ENCODE measurements at regions not wholly inside any gene's neighbourhood (a gene's known extent, or its start where the extent isn't known, plus 50 kb on each side); places are given as distances from the start of the nearest gene placed in this dataset.

DNA sequence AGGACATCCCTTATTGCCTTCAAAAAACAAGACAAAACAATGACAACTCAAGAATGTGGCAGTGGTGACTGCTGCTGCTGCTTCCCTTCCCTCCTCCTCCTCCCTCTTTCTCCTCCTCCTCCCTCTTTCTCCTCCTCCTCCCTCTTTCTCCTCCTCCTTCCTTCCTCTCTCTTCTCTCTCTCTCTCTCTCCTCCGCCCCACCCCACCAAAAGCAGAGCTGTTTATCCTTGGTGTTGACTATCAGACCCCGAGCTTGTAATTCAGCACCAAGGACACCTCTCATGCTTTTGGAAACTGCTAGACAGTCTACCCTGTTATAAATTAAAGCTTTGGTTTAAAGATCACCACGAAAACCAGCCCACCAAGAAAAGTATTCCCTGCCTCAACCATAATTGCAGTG lies 72.4 kb upstream of the IFNAR2 start:
- DNase-seq, result no peak

DNA sequence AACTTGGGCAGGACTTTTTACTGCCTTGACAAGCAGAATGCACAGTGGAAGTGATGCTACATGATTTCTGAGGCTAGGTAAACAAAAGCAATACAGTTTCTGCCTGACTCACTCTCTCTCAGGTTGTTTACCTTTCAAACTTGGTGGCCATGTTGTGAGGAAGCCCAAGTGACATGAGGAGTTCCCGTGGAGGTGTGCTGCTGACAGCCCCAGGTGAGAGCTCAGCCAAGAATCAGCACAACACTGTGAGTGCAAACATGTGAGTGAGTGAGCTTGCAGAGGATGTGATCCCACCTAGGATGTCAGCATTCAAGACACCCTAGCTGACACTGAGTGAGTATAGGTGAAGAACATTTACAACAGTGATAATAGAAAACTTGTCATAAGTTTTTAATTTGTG lies 71.1 kb upstream of the IFNAR2 start:
- no peak for DNase-seq

DNA sequence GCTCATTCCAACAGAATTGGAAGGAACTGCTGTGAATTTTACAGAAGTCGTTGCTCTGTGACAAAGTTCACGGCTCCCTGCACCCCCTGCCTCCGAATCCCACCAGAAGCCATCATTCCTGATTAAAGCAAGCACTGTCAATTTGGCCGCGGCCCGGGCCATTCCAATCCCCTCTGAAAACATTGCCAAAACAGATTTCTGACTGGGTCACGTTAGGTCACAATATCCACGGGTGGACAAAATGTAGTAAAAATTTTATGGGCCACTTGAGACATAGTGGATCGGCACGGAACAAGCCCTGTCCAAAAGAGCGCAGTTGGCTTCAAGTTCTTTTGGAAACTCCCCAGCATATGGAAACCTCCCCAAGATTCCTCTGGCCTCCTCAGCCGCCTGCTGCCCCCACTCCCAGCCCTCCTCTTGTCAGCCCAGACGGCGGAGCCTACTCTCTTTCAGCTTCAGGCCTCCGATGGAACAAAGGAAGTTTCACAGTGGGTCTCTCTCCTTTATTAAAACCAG lies 67.2 kb upstream of the IFNAR2 start:
- DNase-seq, result no peak

DNA sequence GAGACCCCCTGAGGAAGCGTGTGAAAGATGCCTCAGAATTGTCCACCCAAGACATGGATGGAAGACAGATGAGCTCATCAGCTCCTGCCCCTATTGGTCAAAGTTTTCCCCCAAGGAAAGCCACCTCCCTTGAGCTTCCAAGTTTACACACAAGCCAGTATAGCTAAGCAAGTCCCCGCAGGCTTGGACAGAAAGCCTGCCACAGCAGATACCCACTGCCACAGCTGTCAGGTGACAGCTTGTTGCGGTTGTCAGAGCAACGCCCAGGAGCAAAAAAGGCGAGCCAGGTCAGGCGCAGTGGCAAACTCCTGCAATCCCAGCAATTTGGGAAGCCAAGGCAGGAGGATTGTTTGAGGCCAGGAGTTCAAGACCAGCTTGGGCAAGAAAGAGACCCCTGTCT lies 60.9 kb upstream of the IFNAR2 start:
- DNase-seq, result no peak

DNA sequence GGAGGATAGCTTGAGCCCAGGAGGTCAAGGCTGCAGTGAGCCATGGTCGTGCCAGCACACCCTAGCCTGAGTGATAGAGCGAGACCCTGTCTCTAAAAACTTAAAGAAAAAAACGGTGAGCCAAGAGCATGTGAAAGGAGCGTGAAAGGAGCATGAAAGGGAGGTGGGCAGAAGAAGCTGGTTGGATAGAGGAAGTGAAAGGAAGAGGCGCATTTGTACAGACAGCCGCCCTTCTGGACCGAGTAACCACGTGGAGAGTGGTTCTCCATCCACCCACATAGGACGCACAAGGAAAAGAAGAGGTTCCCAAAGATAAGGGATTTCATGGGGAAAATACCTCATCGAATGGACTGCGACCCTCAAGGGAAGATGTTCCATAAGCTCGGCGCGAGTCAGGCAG lies 60.4 kb upstream of the IFNAR2 start:
- DNase-seq, result no peak

DNA sequence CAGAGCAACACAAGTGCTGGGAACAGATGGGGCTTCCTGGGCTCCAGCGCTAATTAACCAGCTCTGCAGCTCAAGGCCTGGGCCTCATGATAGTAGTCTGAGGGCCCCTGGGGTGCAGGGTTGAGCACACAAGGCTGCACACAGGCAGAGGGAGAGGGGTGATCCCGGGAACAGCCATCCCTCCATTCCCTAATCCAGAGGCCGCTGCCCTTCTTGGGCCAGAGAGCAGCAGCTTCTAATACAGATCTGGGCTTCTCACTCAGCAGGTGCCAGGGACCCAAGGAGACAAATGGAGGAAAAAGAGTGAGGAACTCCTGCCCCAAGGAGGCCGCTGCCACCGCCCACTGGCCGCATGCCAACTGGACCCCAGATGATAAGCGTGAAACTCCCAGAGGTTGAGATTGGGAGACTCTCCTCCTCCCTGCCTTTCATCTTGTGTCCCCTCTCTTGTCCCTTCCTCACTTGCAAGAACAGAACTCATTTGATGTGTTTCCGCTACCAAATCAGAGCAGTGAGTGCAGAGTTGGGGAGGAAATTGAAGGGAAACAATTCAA lies 58.0 kb upstream of the IFNAR2 start:
- no peak for DNase-seq

DNA sequence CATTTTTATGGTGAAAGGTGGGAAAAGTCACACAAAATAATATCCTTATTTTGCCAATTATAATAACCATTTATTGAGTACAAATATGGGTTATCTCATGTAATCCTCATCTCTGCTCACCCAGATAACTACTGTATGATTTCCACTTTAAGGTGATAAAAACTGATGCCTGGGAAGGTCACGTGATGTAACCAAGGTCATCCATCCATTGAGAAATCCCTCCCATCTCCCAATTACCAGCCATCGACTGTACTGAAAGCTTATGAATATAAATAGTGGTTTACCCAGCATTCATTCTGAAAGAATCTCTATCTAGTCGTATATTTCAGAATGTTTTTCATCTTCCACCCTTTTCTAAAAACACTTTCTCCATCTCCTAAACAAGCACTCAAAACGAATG lies 55.0 kb upstream of the IFNAR2 start:
- DNase-seq, result no peak
